ENCODE measurements at regions not wholly inside any gene's neighbourhood (a gene's known extent, or its start where the extent isn't known, plus 50 kb on each side); places are given as distances from the start of the nearest gene placed in this dataset.

DNA sequence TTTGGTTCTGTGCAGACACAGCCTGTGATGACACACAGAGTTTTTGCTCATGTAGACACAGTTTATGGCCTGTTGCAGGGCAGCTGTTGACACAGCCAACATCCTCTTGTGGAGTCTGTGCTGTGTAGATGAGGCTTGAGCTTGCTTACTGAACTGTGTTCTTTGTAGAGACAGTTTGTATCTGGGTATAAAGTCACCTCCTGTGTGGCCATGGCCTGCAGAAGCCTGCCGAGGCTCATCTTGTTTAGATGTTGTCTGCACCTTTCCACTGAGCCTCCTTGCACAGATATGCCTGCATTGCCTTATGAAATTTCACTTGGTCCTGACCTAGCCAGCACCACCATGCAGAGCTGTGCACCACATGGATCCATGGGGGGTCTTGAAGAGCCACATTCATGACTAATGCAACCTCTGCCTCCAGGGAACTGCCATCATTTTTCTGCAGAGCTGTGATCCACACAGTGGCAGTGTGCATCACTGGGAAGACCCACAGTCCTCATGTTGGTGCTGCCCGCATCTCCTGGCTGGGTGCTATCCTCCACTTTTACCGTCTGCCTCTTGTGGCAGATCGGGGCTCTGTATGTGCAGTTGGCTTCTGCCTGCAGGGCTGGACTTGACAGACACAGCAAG is 198.0 kb upstream of the MAMLD1 start:
- no peak for DNase-seq (ENCODE audit: low spot score)

DNA sequence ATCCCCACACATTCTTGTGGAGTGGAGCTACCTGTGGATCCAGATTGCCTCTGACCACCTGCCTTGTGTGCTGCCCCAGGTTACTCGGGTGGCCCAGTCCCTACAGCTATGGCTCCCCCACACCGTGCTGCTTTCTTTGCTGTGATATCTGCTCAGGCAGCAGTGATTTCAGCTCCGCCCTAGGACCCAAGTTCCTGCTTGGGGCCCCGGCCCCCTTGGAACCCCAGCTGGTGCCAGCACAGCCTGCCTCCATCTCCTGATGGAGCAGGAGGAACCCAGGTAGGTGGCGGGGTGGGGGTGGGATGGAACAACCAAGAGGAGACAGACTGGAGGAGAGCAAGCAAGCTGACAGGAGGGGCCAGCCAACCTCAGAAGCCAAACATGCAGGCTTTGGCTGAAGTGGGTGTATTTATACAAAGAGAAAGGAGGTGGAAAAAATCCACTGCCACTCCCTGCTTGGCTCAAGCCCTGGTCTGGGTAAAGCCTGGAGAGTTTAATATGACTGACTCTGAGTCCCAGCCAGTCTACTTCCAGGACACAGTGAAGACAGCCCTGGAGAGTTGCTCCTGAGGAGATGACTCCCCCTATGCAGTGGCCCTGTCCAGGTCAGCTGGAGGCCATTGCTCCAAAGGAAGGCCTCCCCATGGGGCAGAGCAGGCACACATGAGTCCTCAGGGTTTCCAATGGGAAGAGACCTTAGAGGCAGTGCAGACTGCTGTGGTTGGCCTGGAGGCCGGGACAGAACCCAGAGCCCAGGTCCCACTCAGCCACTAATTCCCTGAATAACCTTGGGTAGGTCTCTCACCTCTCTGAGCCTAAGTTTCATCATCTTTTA is 197.1 kb upstream of the MAMLD1 start:
- no peak for DNase-seq (ENCODE audit: low spot score)

DNA sequence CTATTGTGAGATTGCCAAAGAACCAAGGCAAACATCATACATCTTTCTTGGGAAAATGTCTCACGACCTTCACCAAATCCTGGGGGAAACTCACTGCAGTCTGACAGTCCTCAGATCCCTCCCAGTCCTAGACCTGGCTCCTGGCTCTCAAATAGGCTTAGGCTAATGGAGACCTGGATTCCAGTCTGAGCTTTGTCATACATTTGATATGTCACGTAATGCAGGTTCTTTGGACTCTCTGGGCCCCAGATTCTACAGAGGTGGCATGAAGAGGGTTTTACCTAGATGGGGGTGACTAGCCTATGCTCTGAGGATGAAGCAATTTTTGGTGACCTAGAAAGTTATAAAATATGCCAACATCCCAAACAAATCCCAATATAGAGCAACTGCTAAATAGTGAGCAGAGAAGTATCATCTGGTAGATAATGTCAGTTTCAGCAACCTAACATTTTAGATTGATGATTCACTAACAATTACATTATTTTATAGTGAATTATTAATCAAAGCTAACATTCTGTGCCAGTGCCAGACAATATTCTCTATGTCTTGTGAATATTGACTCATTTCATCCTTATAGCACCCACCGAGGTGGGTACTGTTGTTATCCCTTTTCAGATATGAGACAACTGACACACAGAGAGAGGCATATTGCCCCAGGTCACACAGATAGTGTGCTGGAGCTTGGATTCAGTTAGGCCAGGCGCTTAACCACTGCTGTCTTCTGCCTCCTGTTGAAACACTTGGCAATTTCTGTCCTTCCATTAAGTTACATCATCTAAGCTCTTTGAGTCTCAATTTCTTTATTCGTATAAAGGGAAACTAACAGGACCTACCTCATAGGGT is 195.4 kb upstream of the MAMLD1 start:
- DNase-seq (ENCODE audit: low spot score), result no peak

DNA sequence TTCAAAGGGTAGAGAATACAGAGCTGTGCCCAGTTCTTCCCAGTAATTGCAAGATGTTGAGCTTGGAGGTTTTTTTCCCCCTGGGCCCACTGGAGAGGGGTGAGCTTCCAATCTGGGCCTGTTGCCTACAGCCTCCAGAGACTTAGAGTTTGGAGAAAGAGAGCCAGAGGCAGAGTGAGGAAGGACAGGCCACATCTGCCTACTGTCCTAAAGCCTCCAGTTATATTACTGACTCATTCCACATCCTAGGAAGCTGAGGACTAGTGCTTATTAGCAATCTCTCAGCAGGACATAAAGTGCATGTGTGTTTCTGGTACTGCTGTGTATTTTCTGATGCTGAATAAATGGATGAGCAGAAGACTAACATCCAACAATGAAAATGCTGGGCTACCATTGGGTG is 181.0 kb upstream of the MAMLD1 start:
- no peak for DNase-seq (ENCODE audit: low spot score)

DNA sequence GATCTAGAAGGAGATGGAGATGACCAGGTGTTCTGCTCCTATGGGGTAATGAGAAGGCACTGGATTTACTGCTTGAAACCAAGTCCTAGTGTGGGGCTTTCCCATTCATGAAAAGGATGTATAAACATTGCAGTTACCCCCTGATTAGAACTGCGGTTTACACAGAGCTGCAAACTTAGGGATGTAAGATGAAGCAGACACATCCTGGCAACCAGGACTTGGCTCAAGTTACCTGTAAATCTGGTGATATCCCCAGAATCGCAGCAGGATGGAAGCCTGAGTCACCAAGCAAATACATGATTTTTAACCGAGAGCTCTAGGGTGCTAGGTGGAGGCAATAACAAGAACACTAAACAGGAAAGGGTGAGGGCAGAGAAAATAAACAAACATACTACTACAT is 178.6 kb upstream of the MAMLD1 start:
- no peak for DNase-seq (ENCODE audit: low spot score)

DNA sequence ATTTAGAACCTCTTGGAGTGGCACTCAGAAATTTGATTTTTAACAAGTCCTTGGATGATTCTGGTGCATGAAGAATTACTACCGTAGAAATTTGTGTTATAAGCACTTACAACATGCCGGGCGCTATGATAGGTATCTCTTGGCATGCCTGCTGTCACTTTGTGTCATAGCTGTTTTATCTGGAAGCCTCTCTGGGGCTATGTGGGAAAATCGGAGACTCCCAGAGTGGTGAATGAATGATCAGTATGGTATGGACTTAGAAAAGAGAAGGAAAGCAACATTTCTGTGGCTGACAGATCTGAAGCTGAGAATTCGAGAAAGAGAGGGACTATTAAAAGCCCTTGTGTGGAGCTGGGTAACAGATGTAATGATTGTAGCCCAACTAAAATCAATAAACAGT is 177.4 kb upstream of the MAMLD1 start:
- no peak for DNase-seq (ENCODE audit: low spot score)

- no peak for DNase-seq (ENCODE audit: low spot score)
Observed at GRCh38 chrX:150192816-150193215, 170.3 kb upstream of the MAMLD1 start.

GRCh38 chrX:150196285-150196684 is 166.8 kb upstream of the MAMLD1 start:
- DNase-seq (ENCODE audit: low spot score), result no peak

GRCh38 chrX:150197388-150197787 is 165.7 kb upstream of the MAMLD1 start:
- no peak for DNase-seq (ENCODE audit: low spot score)

DNA sequence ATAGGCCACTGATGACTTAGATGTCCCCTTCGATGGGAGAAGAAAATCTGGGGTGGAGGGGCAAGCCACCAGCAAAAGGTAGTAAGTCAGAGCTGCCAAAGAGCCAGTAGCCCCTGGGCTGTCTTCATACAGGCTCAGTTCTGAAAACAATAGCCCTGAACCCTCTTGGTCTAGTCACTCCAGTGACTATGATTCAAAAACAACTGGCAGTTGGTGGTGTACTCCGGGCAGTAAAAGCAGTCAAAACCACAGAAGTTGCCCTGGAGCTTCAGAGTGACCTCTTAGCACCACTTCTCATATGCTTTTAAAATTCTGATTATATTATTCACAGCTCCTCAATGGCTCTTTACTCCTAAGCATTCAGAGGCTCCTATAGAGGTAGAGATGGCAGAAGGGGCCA is 164.3 kb upstream of the MAMLD1 start:
- no peak for DNase-seq (ENCODE audit: low spot score)

DNA sequence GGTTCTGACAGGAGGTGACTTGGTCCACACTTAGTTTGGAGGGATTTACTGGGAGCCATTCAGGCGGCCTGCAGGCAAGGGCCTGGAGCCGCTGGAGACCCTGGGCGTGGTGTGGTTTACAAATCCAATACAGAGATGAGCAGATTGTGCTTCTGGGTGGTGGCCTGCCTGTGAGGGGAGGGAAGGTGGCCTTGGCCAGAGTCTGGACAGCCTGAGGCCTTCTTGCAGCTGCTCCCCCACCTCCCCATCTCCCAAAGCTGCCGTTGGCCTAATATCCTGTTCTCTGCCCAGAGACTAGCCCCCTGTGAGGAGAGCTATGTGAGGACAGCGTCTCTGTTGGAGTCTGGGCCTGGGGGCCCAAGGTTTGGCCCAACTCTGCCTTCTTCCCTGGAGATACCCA is 163.9 kb upstream of the MAMLD1 start:
- no peak for DNase-seq (ENCODE audit: low spot score)

- no peak for DNase-seq (ENCODE audit: low spot score)
Observed at GRCh38 chrX:150199803-150200202, 163.3 kb upstream of the MAMLD1 start.

- no peak for DNase-seq (ENCODE audit: low spot score)
Observed at GRCh38 chrX:150200361-150200760, 162.8 kb upstream of the MAMLD1 start.

GRCh38 chrX:150200820-150201287 is 162.3 kb upstream of the MAMLD1 start:
- DNase-seq (ENCODE audit: low spot score), result peak; percentile 20

DNA sequence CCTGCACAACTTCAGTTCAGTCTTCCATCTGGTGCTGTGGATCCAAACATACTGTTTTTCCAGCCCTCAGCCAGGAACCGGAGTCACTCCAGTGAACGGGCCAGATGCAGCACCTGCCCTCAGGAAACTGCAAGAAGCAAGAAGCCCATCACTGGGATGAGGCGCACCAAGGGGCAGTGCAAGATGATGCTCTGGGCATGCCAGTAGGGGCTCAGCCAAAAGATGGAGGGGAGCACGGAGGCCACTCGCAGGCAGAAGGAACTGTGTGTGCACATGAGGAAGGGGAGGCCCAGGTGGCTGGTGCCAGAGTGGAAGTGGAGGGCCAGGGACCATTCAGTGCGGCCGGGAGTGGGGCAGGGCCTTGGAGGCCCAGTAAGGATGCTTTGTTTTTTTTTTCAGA is 161.7 kb upstream of the MAMLD1 start:
- no peak for DNase-seq (ENCODE audit: low spot score)

- DNase-seq (ENCODE audit: low spot score), result no peak
Observed at GRCh38 chrX:150201841-150202240, 161.3 kb upstream of the MAMLD1 start.

DNA sequence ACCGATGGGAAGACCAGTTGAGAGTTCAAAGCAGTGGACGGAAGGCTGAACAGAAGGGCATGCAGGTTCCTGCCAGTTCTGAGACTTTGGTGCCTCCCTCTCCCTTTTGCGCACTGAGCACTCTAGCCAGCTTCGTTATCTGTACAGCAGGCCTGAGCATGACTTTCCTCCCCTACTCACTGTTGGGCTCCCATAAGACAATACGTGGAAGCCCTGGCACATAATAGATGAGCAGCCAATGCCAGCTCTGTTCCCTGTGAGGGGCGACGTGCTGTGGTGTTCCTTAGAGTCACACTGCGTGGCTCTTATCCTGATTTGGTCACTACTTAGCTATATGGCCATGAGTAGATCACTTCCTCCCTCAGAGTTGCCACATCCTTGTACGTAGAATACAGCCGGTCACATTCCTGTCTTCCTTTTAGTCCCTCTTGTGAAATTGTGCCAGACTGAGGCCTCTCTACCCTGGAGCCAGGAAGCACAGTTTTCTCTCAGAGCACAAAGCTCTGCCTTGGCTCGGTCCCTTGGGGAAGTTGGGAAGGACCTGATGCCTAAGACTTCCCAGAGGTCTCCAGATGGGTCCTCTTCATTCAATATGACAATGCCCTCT is 160.4 kb upstream of the MAMLD1 start:
- no peak for DNase-seq (ENCODE audit: low spot score)

- no peak for DNase-seq (ENCODE audit: low spot score)
Observed at GRCh38 chrX:150203248-150203645, 159.9 kb upstream of the MAMLD1 start.

- DNase-seq (ENCODE audit: low spot score), result no peak
Observed at GRCh38 chrX:150205011-150205410, 158.1 kb upstream of the MAMLD1 start.

GRCh38 chrX:150207733-150208132 is 155.4 kb upstream of the MAMLD1 start:
- DNase-seq (ENCODE audit: low spot score), result no peak

- DNase-seq (ENCODE audit: low spot score), result no peak
Observed at GRCh38 chrX:150211988-150212387, 151.1 kb upstream of the MAMLD1 start.
